K562 (cell line): ENCODE measurements at regions not wholly inside any gene's neighbourhood (a gene's known extent, or its start where the extent isn't known, plus 50 kb on each side); places are given as distances from the start of the nearest gene placed in this dataset.

ENCODE experiments used
- BRD4 ChIP-seq: fragments of 200-600 bp; sonication (generic); IDR thresholded peaks from 2 replicates; pipeline ENCODE4 v1.6.1; 2017; ENCODE audit warnings: inconsistent platforms
- EGR1 ChIP-seq: fragments of 450-650 bp; conservative IDR thresholded peaks from 2 replicates; pipeline ENCODE4 v1.6.1; 2017; ENCODE audit warnings: mild to moderate bottlenecking
- POLR2A ChIP-seq: fragments of 450-650 bp; conservative IDR thresholded peaks from 2 replicates; pipeline ENCODE4 v1.6.1; 2016
- TOE1 ChIP-seq, 2 experiments: fragments of 450-650 bp in 1 of 2; sonication (generic) in 1 of 2; formaldehyde crosslinking in 1 of 2; IDR thresholded peaks; 2 replicates each; pipeline versions ENCODE4 v1.7.1 to v1.8.0; 2016 to 2022; ENCODE audit warnings: borderline replicate concordance in 2 of 2, mild to moderate bottlenecking in 2 of 2, antibody characterized with exemption in 1 of 2, inconsistent platforms in 1 of 2, low read depth in 1 of 2, missing genetic modification reagents in 1 of 2, moderate library complexity in 1 of 2
- TSHZ1 ChIP-seq: fragments of 250-450 bp; sonication (Bioruptor Pico); IDR thresholded peaks from 2 replicates; pipeline ENCODE4 v1.4.0; 2020; ENCODE audit warnings: mild to moderate bottlenecking, moderate library complexity
- ZKSCAN3 ChIP-seq: fragments of 250-450 bp; sonication (Bioruptor Pico); IDR thresholded peaks from 2 replicates; pipeline ENCODE4 v1.4.0; 2020
- ZNF274 ChIP-seq: IDR thresholded peaks from 2 replicates; pipeline ENCODE4 v1.6.1; 2011; ENCODE audit warnings: low read depth, mild to moderate bottlenecking, low read length, moderate library complexity, borderline replicate concordance

- TF ChIP-seq TOE1 (IDR thresholded peaks at IDR 0.05; ENCODE audit: borderline replicate concordance) (no peak), TOE1 (CRISPR knock-in tag; IDR thresholded peaks at IDR 0.05; ENCODE audit: borderline replicate concordance, low read depth) (no peak), ZNF274 (no peak), TSHZ1 (CRISPR knock-in tag) (no peak), POLR2A (no peak), ZKSCAN3 (CRISPR knock-in tag) (no peak), BRD4 (no peak), EGR1 (no peak)
Measured at GRCh38 chr15:88725305-88726210, 77.7 kb upstream of the ACAN start.
